Calu3 (cell line): ENCODE measurements at regions not wholly inside any gene's neighbourhood (a gene's known extent, or its start where the extent isn't known, plus 50 kb on each side); places are given as distances from the start of the nearest gene placed in this dataset.

ENCODE experiments used
- BruUV-seq: library from RNA; stranded (reverse); fragments of 400-500 nt; replicated peaks from 2 replicates; lab custom pipeline; 2021; lab: Mats Ljungman, UMichigan
- CTCF ChIA-PET: fragments of 300-600 bp; sonication (Branson Sonifier 250); formaldehyde crosslinking; loops from one replicate; lab custom pipeline; 2022; ENCODE audit warnings: antibody characterized with exemption; lab: Charles Lee
- DNase-seq: peaks from one replicate; pipeline ENCODE4 v3.0.0; 2022
- H3K27ac Mint-ChIP-seq: one replicate; pipeline ENCODE4 v1.8.0; 2022; ENCODE audit warnings: mixed read lengths; ENCODE audit not compliant: unreplicated experiment
- H3K27me3 Mint-ChIP-seq: one replicate; pipeline ENCODE4 v1.8.0; 2022; ENCODE audit warnings: mixed read lengths; ENCODE audit not compliant: unreplicated experiment
- H3K36me3 Mint-ChIP-seq: one replicate; pipeline ENCODE4 v1.8.0; 2022; ENCODE audit warnings: mild to moderate bottlenecking, moderate library complexity, mixed read lengths; ENCODE audit not compliant: insufficient read depth, unreplicated experiment
- H3K4me1 Mint-ChIP-seq: one replicate; pipeline ENCODE4 v1.8.0; 2022; ENCODE audit warnings: mild to moderate bottlenecking, low read depth, mixed read lengths; ENCODE audit not compliant: unreplicated experiment
- H3K4me3 Mint-ChIP-seq: one replicate; pipeline ENCODE4 v1.8.0; 2022; ENCODE audit warnings: mild to moderate bottlenecking, low read depth, moderate library complexity, mixed read lengths; ENCODE audit not compliant: unreplicated experiment
- H3K9me3 Mint-ChIP-seq: one replicate; pipeline ENCODE4 v1.8.0; 2022; ENCODE audit warnings: low read depth, mixed read lengths; ENCODE audit not compliant: unreplicated experiment
- CTCF ChIP-seq: fragments of 200-600 bp; IDR thresholded peaks from one replicate; pipeline ENCODE4 v1.8.0; 2022; ENCODE audit warnings: antibody characterized with exemption; ENCODE audit not compliant: unreplicated experiment
- intact Hi-C: fragments of 100-400 bp; cut with micrococcal nuclease; formaldehyde crosslinking; loops from one replicate; pipeline ENCODE4 v1.10.0; 2022; ENCODE audit not compliant: unreplicated experiment

DNA sequence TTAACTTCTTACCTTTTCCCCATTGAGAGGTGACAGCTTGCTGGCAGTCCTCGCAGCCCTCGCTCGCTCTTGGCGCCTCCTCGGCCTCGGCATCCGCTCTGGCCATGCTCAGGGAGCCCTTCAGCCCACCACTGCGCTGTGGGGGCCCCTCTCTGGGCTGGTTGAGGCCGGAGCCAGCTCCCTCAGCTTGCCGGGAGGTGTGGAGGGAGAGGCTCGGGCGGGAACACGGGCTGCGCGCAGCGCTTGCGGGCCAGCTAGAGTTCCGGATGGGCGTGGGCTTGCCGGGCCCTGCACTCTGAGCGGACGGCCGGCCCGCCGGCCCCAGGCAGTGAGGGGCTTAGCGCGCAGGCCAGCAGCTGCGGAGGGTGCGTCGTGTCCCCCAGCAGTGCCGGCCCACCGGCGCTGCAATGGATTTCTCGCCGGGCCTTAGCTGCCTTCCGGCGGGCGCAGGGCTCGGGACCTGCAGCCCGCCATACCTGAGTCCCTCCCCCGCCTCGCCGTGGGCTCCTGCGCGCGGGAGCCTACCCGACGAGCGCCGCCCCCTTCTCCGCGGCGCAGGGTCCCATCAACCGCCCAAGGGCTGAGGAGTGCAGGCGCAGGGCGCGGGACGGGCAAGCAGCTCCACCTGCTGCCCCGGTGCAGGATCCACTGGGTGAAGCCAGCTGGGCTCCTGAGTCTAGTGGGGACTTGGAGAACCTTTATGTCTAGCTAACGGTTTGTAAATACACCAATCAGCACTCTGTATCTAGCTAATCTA lies 335.0 kb downstream of the CBLN2 start:
- Mint-ChIP-seq H3K27ac (no peak overlapping the region), H3K36me3 (no peaks in the 10 kb centered on the region), H3K9me3 (peaks cover 7% of the 10 kb centered on the region), H3K4me3 (no peak overlapping the region), H3K4me1 (no peaks in the 10 kb centered on the region), H3K27me3 (no peaks in the 10 kb centered on the region)
- no peak for TF ChIP-seq CTCF
- CTCF ChIA-PET: no interaction called here
- intact Hi-C loops: no loop called here
- DNase-seq: no peak
- BruUV-seq: no TSS peak

DNA sequence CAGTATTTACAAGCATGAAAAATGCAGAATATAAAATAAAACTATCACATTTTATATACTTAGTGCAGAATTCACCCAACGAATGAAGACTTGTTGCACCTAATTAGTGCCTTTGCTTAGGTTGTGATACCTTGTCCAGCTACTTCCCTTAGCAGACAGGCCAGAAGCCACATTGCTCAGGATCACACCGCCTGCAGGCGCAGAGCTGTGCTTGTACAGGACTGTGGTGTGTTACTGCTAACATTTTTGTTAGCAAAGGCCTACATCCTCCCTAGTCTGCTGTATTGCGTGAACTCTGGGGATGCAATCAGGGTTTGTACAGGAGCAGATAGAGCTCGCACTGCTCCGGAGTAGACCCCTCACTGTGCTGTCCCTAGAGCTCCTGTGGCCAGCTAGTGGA lies 336.9 kb downstream of the CBLN2 start:
- Mint-ChIP-seq H3K4me1 (no peaks in the 10 kb centered on the region), H3K27ac (no peak overlapping the region)

DNA sequence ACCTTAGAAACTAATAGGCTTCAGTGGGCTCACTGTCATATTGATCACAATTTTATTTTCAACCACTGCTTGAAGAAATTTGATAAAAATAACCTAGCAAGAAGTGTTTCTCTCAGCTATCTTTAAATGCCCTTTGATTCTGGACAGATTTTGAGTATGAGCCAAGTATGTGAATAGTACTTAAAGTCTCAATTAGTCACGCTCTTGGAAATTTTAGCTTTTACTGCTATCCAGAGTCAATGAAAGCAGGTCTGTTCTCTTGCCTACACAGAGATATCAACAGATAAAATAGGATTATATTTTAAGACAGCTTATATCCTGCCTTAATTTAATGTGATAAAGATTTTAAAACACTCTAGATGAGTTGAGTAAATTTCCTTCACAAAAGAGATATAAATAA lies 337.3 kb downstream of the CBLN2 start:
- intact Hi-C loops: no loop called here
- H3K9me3 Mint-ChIP-seq: peaks cover 7% of the 10 kb centered on the region
- no peaks in the 10 kb centered on the region for H3K36me3 Mint-ChIP-seq
- no peaks in the 10 kb centered on the region for H3K27me3 Mint-ChIP-seq
- H3K27ac Mint-ChIP-seq: no peak overlapping the region
- no peaks in the 10 kb centered on the region for H3K4me1 Mint-ChIP-seq
- no peak for DNase-seq
- no peak overlapping the region for H3K4me3 Mint-ChIP-seq
- BruUV-seq: no TSS peak
- no peak for TF ChIP-seq CTCF
- CTCF ChIA-PET: no interaction called here

More for the DNA sequence above, 336.9 kb downstream of the CBLN2 start:
- Mint-ChIP-seq H3K4me3 (no peak overlapping the region), H3K27me3 (no peaks in the 10 kb centered on the region), H3K9me3 (peaks cover 7% of the 10 kb centered on the region), H3K36me3 (no peaks in the 10 kb centered on the region)
- intact Hi-C loops: no loop called here
- CTCF ChIA-PET: no interaction called here
- no TSS peak for BruUV-seq
- no peak for TF ChIP-seq CTCF
- DNase-seq: no peak

- TF ChIP-seq CTCF: no peak
- H3K4me3 Mint-ChIP-seq: no peak overlapping the region
- H3K9me3 Mint-ChIP-seq: peaks cover 5% of the 10 kb centered on the region
- H3K36me3 Mint-ChIP-seq: no peaks in the 10 kb centered on the region
- intact Hi-C loops: no loop called here
- H3K4me1 Mint-ChIP-seq: peaks cover 8% of the 10 kb centered on the region
- H3K27me3 Mint-ChIP-seq: no peaks in the 10 kb centered on the region
- H3K27ac Mint-ChIP-seq: peak overlapping the region; percentile 2
- DNase-seq: no peak
- CTCF ChIA-PET: no interaction called here
- BruUV-seq: no TSS peak
These were observed 343.1 kb downstream of the CBLN2 start for GRCh38 chr18:72201032-72201431.
